ENCODE measurements at regions not wholly inside any gene's neighbourhood (a gene's known extent, or its start where the extent isn't known, plus 50 kb on each side); places are given as distances from the start of the nearest gene placed in this dataset.

DNA sequence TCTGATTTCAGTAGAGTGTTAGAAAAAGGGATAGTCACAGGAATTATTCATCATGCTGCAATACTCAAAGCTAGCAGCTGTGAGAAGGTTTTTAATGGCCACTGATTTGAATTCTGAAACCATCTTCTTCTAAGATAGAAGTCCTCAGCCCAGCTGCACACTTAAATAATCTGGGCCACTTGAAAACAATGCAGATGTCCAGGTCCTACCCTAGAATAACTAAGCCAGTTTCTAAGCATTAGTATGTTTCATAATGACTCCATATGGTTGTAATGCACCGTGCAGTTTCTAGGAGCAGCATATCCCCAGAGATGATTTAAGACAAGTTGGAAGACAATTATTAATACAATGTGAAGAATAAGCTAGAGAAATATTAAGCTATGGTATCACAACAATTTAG lies 159.9 kb upstream of the FBXL17 start:
- no peaks in the 10 kb centered on the region for H3K27me3 ChIP-seq (ENCODE audit: control insufficient read depth in 2 of 2, insufficient read depth in 2 of 2, low read length in 2 of 2)
- no peaks in the 10 kb centered on the region for H3K4me1 ChIP-seq (ENCODE audit: control insufficient read depth, extremely low read depth, insufficient read depth, low read length)
- dilution Hi-C loops (cut with MboI; ENCODE audit: extremely low pct_ligation_motif_present, low sequenced_read_pairs) = no loop called here
- H3K9ac ChIP-seq (replicated peaks; ENCODE audit: extremely low read depth, insufficient read depth, low read length) = no peak overlapping the region
- no peaks in the 10 kb centered on the region for H3K36me3 ChIP-seq (ENCODE audit: control insufficient read depth in 2 of 2, extremely low read depth in 1 of 2, insufficient read depth in 2 of 2, low read length in 2 of 2)
- intact Hi-C loops (cut with micrococcal nuclease) = no loop called here
- H3K4me2 ChIP-seq (ENCODE audit: insufficient read depth, low read length) = no peak overlapping the region
- no peak overlapping the region for H3K27ac ChIP-seq (ENCODE audit: insufficient read depth, low read depth, low read length)
- no TSS peak for BruUV-seq (replicated peaks)
- H3K4me3 ChIP-seq (replicated peaks in 1 of 3; ENCODE audit: insufficient read depth in 1 of 3, low read depth in 1 of 3, low read length in 3 of 3) = no peak overlapping the region
- TF ChIP-seq MYC (IDR thresholded peaks at IDR 0.05; ENCODE audit: low read depth, low read length) = no peak
- no peak for TF ChIP-seq POLR2A (IDR thresholded peaks at IDR 0.05; ENCODE audit: low read depth, low read length)
- no peak for TF ChIP-seq POLR2AphosphoS5 (IDR thresholded peaks at IDR 0.05; ENCODE audit: insufficient read depth, low read depth, low read length)
- no peak for TF ChIP-seq FOS (IDR thresholded peaks at IDR 0.05; ENCODE audit: borderline replicate concordance, insufficient read depth, low read length)
- no peak for TF ChIP-seq GATA2 (IDR thresholded peaks at IDR 0.05; ENCODE audit: insufficient read depth, insufficient read length, low read depth, low read length)
- no peak for TF ChIP-seq EZH2 (IDR thresholded peaks at IDR 0.05; ENCODE audit: borderline replicate concordance, low read depth, low read length, severe bottlenecking)
- TF ChIP-seq, protein P1, sequence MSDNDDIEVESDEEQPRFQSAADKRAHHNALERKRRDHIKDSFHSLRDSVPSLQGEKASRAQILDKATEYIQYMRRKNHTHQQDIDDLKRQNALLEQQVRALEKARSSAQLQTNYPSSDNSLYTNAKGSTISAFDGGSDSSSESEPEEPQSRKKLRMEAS (IDR thresholded peaks at IDR 0.05; ENCODE audit: insufficient read depth, insufficient read length) = no peak
- no peak for TF ChIP-seq CTCF (IDR thresholded peaks at IDR 0.05; ENCODE audit: extremely low read depth in 1 of 2, insufficient read depth in 1 of 2, low read depth in 1 of 2, low read length in 2 of 2)
- no peak for TF ChIP-seq JUN (IDR thresholded peaks at IDR 0.05; ENCODE audit: borderline replicate concordance, insufficient read depth, insufficient read length, low read depth)
- FAIRE-seq (no peak), DNase-seq (ENCODE audit: low read depth, low spot score) (no peak)
- CTCF ChIA-PET = no interaction called here
- no peak overlapping the region for H2AFZ ChIP-seq (ENCODE audit: low read depth, low read length)
- H4K20me1 ChIP-seq (replicated peaks; ENCODE audit: control insufficient read depth, extremely low read depth, insufficient read depth, low read length) = no peaks in the 10 kb centered on the region
- H3K9me3 ChIP-seq (replicated peaks; ENCODE audit: control insufficient read depth, insufficient read depth, low read length) = no peaks in the 10 kb centered on the region
- POLR2A ChIA-PET = no interaction called here
- no peaks in the 10 kb centered on the region for H3K79me2 ChIP-seq (ENCODE audit: control insufficient read depth, insufficient read depth, low read length)
- no peaks in the 10 kb centered on the region for H3K9me1 ChIP-seq (replicated peaks; ENCODE audit: control insufficient read depth, extremely low read depth, insufficient read depth, low read length)

All from endothelial cell of umbilical vein (primary cell).